UCSD-AML1 (cell line): ENCODE measurements at regions not wholly inside any gene's neighbourhood (a gene's known extent, or its start where the extent isn't known, plus 50 kb on each side); places are given as distances from the start of the nearest gene placed in this dataset.
A peak's percentile ranks its signal among the peaks of the same experiment; 100 is the strongest.

Source experiments
- DNase-seq: peaks from one replicate; lab custom pipeline; 2025; ENCODE audit not compliant: unreplicated experiment; lab: John Stamatoyannopoulos, UW

DNA sequence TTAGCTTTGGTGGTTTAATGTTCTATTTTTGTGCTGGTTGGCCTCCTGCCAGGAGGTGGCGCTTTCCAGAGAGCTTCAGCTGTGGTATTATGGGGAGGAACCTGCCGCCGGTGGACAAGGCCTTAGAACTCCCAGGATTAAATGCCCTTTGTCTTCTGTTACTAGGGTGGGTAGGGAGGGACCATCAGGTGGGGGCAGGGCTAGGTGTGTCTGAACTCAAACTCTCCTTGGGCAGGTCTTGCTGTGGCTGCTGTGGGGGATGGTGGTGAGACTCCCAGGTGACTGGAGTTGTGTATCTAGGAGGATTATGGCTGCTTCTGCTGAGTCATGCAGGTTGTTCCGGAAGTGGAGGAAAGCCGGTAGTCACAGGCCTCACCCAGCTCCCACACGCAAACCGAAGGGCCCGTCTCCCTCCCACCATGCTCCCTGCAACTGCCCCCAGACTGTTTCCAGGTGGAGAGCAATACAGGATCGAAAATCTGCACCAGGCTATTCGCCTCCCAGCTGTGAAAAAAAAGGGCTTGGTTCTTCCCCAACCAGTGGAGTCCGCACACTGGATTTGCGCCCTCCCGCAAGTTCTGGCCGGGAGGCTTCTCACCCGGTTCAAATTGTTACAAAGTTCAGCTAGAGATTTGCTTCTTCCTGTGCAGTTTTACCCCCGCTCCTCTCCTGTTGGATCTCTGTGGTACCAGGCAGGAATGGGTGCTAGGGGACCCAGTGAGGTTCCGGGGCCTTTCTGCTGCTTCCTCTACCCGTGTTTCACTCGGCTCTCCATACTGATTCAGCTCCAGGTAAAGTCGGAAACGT lies 220.5 kb downstream of the CENPF start:
- peak; percentile 8 for DNase-seq

DNA sequence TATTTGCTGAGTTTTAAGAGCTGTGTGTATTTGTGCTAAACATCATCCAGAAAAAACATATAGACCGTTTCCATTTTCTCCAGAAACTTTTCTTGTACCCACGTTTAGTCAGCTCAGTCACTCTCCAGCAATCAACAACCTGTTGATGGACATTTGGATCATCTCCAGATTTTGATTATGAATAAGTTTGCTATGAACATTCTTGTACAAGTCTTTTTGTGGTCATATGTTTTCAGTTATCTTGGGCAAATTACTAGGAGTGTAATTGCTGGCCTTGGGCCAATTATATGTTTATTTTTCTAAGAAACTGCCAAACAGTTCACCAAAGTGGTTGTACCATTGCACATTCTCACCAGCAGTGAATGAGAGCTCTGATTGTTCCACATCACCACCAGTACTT lies 221.8 kb downstream of the CENPF start:
- DNase-seq = no peak

DNA sequence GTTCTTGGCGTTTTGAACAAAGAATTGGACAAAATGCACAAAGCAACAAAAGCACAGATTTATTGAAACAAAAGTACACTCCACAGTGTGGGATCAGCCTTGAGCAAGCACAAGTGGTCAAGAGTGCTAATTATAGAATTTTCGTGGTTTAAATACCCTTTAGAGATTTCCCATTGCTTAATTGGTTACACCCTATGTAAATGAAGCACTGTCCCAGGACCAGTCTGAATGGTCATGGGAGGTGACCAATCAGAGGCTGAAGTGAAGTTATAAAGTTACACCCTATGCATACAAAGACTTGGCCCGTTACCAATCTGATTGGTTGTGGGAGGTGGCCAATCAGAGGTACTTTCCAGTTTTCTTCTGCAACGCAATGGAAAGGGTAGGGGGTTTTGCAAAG lies 223.6 kb downstream of the CENPF start:
- no peak for DNase-seq

DNA sequence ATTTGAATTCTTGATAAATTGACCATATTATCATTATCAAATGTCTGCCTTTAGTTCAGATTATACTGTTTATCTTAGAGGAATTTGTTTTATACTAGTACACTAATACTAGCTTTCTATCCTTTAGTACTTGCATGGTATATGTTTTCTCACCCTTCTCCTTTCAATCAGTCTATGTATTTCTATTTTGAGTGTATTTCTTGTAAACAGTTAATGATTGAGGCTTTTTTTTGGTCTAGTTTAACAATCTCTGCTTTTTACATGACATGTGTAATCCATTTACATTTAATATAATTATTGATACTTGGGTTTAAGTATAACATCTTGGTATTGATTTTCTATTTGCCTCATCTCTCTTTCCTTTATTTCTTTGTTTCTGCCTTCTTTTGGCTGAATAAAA lies 224.9 kb downstream of the CENPF start:
- no peak for DNase-seq

DNA sequence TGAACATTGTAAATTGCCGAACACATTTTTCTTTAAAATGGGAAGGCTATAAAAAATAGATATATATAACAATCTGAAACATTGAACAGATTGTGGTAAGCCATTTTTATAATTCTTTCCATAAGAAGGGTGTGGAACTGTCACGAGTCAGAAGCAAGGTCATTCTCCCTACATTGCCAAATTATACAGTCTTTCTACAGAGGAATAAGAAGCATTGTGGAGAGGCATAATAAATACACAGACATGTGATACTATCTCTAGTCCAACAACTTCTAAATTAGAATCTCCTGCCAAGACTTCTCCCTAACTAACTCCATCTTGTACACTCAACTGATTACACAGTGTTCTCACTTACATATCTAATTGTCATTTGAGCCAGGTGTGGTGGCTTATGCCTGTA lies 227.9 kb downstream of the CENPF start:
- no peak for DNase-seq

DNA sequence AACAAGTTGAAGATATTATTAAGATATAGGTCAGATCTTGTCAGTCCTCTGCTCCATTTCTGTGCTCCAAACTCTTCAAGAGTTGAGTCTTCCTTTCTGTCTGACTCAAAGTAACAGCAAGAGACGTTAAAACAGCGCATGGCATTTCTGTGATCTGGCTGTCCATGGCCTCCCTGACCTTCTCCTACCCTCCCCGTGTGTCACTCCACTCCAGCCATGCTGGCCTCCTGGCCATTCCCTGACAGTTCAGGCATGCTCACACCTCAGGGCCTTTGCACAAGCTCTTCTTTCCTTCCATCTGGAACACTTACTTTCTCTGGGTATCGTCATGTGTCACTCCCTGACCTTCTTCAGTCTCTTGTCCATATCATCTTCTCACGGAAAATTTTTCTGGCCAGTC lies 229.0 kb downstream of the CENPF start:
- no peak for DNase-seq

DNA sequence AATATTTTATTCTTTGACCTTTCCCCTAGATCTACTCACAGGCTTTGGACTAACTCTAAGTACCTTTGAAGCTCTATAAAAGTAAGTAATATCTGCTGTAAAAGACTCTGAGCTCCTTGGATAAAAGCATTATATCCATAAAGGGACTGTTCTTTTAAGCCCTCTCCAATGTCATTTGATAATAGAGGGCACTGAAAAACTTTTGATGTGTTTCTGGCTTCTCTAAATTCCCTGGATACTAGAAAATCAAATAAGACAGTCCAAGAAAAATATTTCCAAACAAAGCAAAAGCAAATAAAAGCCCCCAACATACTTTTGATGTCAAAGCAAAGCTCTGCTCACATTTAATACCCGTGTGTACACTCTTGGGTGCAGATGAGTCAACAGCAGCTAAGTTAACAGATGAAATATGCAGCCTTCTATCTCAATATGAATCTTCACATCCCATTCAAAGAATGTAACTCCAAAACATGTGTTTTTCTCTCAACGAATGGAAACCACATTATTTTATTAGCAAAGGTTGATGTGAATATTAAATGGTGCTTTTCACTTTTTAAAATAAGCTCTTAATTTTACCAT lies 230.3 kb downstream of the CENPF start:
- no peak for DNase-seq

DNA sequence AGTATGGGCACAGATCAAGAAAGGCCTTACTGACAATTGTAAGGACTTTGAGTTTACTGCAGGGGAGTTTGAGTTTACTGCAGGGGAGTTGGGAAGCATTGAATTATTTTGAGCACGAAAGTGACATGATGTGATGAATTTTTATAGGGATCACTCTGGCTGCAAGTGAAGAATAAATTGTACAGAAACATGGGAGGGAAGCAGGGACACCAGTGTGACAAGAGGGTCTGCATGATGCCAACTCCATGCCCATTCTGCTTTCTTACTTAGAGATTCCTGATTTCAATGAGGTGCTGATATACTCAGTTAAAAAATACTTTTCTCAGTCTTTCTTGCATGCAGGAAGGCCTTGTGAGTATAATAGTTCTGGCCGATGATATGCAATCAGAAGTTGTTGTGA lies 234.4 kb downstream of the CENPF start:
- no peak for DNase-seq

DNA sequence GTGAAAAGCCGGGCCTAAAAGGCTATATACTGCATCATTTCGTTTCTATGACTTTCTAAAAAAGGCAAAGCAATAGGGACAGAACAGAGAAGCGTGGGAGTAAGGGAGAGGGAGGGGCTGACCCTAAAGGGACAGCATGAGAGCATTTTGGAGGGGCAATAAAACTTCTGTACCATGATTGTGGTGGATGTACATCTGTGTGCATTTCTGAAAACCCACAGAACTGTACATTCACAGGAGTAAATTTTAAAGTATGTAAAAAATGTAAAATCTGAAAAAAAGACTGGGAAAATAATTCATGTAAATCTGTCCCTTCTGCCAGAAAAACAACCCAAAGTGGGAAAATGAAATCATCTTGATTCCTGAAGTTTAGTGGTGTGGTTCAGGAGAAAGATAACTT lies 235.4 kb downstream of the CENPF start:
- no peak for DNase-seq

DNA sequence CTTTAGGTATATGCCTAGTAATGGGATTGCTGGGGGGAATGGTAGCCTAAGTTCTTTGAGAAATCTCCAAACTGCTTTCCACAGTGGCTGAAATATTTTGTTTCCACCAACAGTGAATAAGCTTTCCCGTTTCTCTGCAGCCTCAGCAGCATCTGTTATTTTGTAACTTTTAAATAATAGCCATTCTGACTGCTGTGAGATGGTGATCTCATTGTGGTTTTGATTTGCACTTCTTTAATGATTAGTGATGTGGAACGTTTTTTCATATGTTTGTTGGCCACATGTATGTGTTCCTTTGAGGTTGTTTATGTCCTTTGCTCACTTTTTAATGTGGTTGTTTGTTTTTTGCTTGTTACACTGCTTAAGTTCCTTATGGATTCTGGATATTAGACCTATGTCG lies 237.4 kb downstream of the CENPF start:
- no peak for DNase-seq

DNA sequence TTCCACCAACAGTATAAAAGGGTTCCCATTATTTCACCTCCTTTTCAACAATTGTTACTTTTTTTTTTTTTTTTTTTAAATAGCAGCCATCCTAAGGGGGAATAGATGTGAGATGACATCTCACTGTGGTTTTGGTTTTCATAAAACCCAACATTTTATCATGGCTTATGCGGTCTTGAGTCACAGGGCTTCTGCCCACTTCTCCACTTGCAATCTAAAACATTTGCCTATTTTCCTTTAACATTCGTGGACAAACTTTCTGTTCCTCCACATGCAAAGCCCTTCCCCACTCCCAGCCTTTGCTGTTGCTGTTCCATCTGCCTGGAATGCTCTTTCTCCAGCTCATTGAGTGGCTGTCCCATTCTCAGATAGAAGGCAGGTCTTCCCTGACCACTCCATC lies 239.7 kb upstream of the KCNK2 start:
- DNase-seq = no peak

DNA sequence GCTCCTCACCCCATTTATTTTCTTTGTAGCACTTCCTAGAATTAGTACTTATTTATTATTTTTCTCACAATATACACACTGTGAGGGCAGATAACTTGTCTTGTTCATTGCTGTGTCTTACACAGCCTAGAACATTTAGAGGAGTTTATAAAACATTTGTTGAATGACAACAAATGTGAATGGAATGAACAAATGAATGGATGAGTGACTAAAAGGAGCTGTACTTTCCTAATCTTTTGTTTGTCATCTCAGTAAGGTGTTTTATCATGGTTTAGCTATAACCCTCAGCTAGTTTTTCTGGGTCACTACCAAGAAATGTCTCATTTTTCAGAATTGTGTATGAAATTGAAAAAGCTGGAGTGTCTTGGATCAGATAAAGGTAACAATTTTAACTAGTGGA lies 239.3 kb upstream of the KCNK2 start:
- no peak for DNase-seq

DNA sequence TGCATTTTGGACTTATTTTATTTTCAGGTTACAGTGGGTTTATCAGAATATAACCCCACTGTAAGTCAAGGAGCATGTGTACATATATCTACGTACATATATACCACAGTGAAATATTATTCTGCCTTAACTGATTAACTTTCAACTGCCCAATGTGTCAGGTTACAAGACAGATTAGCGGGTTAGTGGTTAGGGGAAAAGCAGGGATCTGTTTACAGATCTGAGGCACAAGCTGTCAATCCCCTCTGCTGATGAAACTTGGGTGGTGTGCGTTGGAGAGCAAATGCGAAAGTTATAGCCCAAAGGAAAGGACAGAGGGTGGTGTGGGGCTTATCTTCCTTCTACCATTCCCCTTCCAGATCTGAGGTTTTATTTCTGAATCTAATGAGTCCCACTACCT lies 238.2 kb upstream of the KCNK2 start:
- DNase-seq = no peak

DNA sequence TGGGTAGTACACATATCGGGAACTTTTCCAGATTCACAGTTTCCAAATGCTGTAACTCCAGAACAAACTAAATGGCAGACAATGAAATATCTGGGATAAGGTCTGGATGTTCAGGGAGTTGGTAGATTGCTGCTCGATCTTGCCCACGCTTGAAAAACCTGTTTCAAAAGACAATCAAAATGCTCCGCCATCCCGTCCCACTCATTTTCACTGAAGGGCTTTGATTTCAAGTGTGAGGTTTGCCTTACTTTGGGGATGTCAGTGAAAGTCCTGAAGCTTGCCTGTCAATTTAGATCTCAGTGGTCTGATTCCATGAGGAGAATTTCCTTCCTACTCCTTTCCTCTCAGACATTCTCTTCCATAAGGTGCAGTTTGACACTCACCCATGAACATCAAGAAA lies 236.3 kb upstream of the KCNK2 start:
- DNase-seq = no peak

DNA sequence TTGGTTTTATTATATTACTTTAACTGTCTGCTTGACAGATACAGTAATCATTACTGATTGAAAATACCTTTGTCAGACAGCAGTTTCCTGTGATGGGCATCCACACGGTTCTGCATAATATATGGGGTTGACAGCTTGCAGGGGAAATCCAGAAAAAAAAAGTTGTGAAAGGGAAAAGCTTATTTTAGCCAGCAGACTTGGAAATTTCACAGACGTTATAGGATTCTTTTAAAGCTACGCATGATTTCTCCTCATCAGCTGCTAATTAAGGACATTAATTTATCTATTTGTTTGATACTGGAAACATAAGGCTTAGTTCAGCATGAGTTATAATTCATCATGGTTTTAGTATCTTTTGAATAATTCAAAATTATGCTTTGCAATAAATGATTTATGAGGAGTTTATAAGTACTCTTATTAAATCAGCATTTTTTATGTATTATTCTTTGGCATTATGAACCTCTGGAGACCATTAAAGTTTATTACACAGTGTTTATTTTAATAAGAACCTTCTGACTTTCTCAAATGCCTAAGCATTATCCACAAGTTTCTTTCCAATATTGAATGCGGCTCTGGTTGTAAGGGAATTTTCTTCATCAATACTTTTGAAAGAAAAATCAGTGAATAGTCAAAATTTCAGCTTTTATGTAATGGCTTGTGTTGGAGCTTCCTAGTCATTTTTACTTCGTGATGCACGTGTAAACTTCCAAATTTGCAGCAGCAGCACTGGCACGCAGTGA lies 235.3 kb upstream of the KCNK2 start:
- no peak for DNase-seq

DNA sequence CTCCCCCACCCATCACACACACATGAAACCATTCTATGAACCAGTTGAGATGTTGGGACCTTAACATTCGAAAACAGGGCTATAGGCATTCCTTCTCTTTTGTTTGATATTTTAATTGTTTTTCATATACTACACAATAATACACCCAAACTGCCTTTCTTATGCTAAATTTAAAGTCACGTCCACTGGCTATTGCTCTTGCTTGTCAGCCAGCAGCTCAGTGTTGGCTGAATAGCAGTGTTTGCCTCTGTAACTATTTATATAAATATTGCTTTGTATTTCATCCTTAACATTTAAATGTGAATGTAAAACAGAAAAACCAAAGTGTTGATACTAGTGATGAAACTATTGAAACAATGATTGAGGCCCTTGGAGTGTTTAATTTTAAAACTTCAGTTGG lies 234.4 kb upstream of the KCNK2 start:
- DNase-seq = no peak

DNA sequence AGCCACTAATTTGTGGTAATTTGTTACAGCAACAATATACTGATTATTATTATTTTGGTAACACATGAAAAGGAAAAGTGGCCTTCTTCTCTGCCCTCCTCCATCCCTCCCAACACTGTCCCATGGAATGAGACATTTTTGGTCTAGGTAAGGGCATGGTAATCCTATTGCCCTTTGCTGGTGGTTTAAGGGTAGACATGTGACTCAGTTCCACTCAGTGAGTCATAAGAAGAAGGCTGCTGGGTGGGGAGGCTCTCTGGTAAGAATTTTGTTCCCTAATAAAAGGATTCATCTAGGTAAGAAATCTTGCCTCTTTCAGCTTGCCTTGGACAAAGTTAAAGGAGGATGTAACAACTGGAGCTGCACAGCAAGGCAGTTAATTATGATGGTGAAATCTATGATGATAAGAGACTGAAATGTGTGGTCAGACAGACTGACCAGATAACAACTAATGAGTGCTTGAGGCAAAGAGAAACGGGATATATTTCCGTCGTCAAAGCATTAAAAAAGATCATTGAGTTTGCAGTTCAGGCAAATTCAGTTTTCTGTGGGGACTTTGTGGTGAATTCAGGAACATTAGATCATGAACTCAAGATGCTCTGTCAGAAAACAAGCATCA lies 232.0 kb upstream of the KCNK2 start:
- no peak for DNase-seq

DNA sequence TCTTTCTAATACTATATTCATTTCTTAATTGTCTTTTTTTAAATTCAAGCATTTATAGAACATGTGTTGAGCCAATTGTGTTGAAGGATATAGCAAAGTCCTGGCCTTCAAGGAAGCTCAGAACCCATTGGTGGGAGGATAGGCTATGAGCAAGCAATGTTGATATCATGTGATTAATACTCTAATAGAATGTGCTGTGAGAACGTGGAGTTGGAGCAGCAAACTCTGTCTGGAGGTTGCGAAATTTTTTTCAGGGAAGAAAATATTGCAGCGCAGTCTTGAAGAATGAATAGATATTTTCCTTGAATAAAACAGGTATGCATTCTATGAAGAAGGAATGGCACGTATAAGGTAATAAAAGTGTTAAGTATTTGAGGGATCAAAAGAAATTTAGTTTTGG lies 229.2 kb upstream of the KCNK2 start:
- DNase-seq = no peak

DNA sequence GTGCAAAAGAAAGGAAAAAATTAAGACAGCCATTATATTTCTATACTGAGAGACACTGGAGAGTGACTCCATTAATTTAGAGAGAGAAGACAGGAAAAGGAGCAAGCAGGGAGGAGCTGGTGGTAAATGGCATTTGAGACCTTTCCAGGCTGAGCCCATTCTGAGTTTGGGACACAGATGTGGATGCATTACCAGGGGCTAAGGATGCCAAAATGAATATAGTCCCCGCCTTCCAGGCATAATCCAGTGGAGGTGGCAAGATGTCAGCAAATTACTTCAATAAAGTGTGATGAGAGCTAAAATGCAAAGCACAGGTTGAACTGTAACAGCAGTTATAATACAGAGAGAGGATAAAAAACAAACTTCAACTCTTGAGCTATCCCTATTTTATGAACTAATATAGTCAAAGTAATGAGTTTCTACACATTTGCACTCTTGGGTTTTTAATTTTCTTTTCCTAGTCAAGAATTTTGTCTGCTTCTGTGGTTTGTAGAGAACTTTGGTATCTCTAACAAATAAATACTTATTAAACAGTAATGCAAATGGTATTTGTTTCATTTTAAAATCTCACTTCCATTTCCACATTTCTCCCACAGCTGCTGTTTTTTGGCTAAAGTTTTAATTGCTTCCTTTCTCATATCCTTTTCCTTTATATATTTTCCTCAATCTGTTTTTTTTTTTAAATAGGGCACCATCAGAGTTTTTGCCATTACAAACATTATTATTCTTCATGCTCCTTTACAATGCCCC lies 228.2 kb upstream of the KCNK2 start:
- no peak for DNase-seq

DNA sequence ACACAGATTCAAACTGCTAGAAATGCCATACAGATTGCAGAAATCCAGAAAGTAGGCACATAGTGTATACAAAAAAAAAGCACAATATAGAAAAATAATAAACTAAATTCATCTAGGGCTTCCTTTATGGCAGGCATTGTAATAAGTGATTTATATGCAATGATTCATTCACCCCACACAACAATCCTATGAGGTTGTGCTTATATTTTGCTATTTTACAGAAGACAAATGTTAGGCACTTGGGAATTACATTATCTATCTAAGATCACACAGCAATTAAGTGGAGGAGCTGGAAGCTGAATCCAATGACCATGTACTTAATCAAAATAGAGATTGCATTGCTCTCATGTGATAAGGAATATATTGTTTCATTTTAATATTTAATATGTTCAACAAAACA lies 225.7 kb upstream of the KCNK2 start:
- no peak for DNase-seq

DNA sequence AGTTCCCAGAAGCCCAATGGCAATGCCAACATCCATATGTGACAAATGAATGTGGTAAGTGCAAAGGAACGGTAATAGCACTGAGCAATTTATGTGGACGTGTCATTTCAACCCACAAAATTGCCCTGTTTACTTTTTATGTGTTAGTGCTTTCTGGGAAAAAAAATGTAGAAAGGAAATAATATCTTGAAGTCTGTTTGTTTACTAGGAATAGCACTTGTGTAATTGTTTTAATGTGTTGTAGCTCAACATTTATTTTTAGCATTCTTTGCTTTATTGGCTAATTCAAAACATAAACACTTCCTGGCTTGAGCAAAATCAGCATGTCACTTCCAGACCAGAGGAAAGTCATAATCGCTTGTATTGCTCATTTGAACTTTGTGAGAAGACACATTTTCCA lies 224.8 kb upstream of the KCNK2 start:
- DNase-seq = no peak
